ENCODE measurements at regions not wholly inside any gene's neighbourhood (a gene's known extent, or its start where the extent isn't known, plus 50 kb on each side); places are given as distances from the start of the nearest gene placed in this dataset.

DNA sequence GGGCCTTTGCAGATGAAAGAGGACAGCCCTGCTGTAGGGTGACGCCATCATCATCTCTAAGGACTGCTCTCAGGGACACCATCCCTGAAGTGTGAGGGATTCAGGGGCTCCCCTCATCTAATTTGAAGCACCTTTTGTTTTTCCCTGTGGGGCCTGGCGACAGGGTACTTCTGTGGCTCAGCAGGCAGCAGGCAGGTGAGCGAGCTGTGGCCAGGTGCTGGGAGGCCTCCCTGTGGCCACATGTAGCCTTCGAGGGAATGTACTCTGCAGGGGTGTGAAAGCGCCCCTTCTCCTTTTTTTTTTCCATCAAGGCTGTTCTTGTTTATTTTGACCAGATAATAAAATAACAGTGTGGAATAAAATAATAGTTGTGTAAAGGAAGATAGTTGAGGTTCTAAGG is 118.2 kb upstream of the DPP6 start:
- no peak overlapping the region for H3K4me3 ChIP-seq (replicated peaks in 1 of 3; ENCODE audit: insufficient read depth in 1 of 3, low read depth in 2 of 3, low read length in 3 of 3)
- BruUV-seq (replicated peaks), result no TSS peak
- in situ Hi-C loops (cut with HindIII; ENCODE audit: extremely low pct_ligation_motif_present, low pct_unique_long_range_greater_than_20kb) (no loop called here), intact Hi-C loops (cut with micrococcal nuclease; ENCODE audit: unreplicated experiment) (no loop called here)
- FAIRE-seq (no peak), DNase-seq (ENCODE audit: low spot score) (no peak), ATAC-seq (no peak)
- H3K4me2 ChIP-seq (ENCODE audit: low read depth, low read length), result no peak overlapping the region
- H3K36me3 ChIP-seq (replicated peaks in 1 of 2; ENCODE audit: control insufficient read depth in 1 of 2, insufficient read depth in 2 of 2, low read length in 2 of 2), result no peaks in the 10 kb centered on the region
- no peak overlapping the region for H3K27ac ChIP-seq (ENCODE audit: extremely low read length, insufficient read depth, low read length)
- CTCF ChIA-PET (ENCODE audit: low intra/inter-chr PET ratio, low total read pairs), result no interaction called here
- no peak overlapping the region for H3K9ac ChIP-seq (ENCODE audit: insufficient read depth, low read depth, low read length)
- H3K79me2 ChIP-seq (ENCODE audit: insufficient read depth, low read length), result no peaks in the 10 kb centered on the region
- H2AFZ ChIP-seq (ENCODE audit: low read length), result no peak overlapping the region
- H3K27me3 ChIP-seq (ENCODE audit: control insufficient read depth in 1 of 2, insufficient read depth in 2 of 2, low read length in 2 of 2), result peaks cover 2 to 28% of the 10 kb centered on the region in 2 experiments; a peak in 2 of 5 replicates
- H4K20me1 ChIP-seq (ENCODE audit: insufficient read depth, low read length), result no peaks in the 10 kb centered on the region
- 3% methylated on average over 3 of the region's 5 CpGs for WGBS (ENCODE audit: low lambda C conversion rate)
- H3K9me3 ChIP-seq (ENCODE audit: low read length), result no peaks in the 10 kb centered on the region
- H3K4me1 ChIP-seq (ENCODE audit: insufficient read depth, low read length), result no peaks in the 10 kb centered on the region
- POLR2A ChIA-PET, result no interaction called here
- TF ChIP-seq, protein P1, sequence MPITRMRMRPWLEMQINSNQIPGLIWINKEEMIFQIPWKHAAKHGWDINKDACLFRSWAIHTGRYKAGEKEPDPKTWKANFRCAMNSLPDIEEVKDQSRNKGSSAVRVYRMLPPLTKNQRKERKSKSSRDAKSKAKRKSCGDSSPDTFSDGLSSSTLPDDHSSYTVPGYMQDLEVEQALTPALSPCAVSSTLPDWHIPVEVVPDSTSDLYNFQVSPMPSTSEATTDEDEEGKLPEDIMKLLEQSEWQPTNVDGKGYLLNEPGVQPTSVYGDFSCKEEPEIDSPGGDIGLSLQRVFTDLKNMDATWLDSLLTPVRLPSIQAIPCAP (CRISPR knock-in tag; IDR thresholded peaks at IDR 0.05; ENCODE audit: low read depth), result no peak
- TF ChIP-seq, protein P2, sequence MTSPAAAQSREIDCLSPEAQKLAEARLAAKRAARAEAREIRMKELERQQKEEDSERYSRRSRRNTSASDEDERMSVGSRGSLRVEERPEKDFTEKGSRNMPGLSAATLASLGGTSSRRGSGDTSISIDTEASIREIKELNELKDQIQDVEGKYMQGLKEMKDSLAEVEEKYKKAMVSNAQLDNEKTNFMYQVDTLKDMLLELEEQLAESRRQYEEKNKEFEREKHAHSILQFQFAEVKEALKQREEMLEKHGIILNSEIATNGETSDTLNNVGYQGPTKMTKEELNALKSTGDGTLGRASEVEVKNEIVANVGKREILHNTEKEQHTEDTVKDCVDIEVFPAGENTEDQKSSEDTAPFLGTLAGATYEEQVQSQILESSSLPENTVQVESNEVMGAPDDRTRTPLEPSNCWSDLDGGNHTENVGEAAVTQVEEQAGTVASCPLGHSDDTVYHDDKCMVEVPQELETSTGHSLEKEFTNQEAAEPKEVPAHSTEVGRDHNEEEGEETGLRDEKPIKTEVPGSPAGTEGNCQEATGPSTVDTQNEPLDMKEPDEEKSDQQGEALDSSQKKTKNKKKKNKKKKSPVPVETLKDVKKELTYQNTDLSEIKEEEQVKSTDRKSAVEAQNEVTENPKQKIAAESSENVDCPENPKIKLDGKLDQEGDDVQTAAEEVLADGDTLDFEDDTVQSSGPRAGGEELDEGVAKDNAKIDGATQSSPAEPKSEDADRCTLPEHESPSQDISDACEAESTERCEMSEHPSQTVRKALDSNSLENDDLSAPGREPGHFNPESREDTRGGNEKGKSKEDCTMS (CRISPR knock-in tag; conservative IDR thresholded peaks at IDR 0.05), result no peak
- TF ChIP-seq ELF1 (CRISPR knock-in tag; IDR thresholded peaks at IDR 0.05), result no peak
- no peak for TF ChIP-seq TCF7 (IDR thresholded peaks at IDR 0.05; ENCODE audit: low read depth)
- TF ChIP-seq ZSCAN21 (CRISPR knock-in tag; IDR thresholded peaks at IDR 0.05; ENCODE audit: borderline replicate concordance), result no peak
- TF ChIP-seq ZBTB14 (CRISPR knock-in tag; IDR thresholded peaks at IDR 0.05), result no peak
- TF ChIP-seq POLR2AphosphoS2 (IDR thresholded peaks at IDR 0.05; ENCODE audit: low read depth, low read length), result no peak
- no peak for TF ChIP-seq CEBPZ (IDR thresholded peaks at IDR 0.05; ENCODE audit: low read length)
- TF ChIP-seq ZNF501 (CRISPR knock-in tag; IDR thresholded peaks at IDR 0.05), result no peak
- TF ChIP-seq, protein P3, sequence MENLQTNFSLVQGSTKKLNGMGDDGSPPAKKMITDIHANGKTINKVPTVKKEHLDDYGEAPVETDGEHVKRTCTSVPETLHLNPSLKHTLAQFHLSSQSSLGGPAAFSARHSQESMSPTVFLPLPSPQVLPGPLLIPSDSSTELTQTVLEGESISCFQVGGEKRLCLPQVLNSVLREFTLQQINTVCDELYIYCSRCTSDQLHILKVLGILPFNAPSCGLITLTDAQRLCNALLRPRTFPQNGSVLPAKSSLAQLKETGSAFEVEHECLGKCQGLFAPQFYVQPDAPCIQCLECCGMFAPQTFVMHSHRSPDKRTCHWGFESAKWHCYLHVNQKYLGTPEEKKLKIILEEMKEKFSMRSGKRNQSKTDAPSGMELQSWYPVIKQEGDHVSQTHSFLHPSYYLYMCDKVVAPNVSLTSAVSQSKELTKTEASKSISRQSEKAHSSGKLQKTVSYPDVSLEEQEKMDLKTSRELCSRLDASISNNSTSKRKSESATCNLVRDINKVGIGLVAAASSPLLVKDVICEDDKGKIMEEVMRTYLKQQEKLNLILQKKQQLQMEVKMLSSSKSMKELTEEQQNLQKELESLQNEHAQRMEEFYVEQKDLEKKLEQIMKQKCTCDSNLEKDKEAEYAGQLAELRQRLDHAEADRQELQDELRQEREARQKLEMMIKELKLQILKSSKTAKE (CRISPR knock-in tag; IDR thresholded peaks at IDR 0.05; ENCODE audit: borderline replicate concordance), result no peak
